ENCODE measurements at regions not wholly inside any gene's neighbourhood (a gene's known extent, or its start where the extent isn't known, plus 50 kb on each side); places are given as distances from the start of the nearest gene placed in this dataset.

DNA sequence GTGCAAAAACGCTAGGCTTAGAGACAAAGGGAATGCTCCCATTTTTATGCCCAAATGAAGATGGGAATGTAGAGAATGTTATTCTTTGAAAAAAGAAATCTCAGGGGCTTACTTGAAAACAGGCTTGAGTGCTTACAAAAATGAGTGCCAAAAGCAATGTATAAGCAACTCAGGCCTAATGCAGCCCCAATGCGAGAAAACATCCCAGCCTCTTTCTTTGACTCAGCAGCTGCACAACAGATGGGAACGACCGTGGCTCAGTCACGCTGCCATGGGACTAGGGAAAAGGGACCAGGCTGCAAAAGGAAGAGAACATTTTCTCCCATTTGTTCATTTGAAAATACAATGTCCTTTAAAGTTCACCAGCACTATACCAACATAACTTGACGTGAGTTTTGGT, 246.4 kb upstream of the LRIG1 start:
- H3K27ac ChIP-seq, result no peak overlapping the region
- no peak overlapping the region for H3K4me3 ChIP-seq
- intact Hi-C loops (cut with DNase I), result no loop called here
- WGBS, 2 donors, result 67 to 79% methylated on average over 6 of the region's 6 CpGs
- no peak for TF ChIP-seq CTCF (IDR thresholded peaks at IDR 0.05)
- H3K27me3 ChIP-seq, result no peaks in the 10 kb centered on the region
- no peaks in the 10 kb centered on the region for H3K9me3 ChIP-seq
- DNase-seq (no peak), ATAC-seq (no peak)
- no peaks in the 10 kb centered on the region for H3K36me3 ChIP-seq
- peaks cover 0 to 6% (median 0%) of the 10 kb centered on the region in 9 donors for H3K4me1 ChIP-seq

- ATAC-seq (no peak), DNase-seq (no peak)
- Histone ChIP-seq H3K9me3 (no peaks in the 10 kb centered on the region), H3K4me1 (peaks cover 0 to 6% (median 0%) of the 10 kb centered on the region in 9 donors), H3K27me3 (no peaks in the 10 kb centered on the region), H3K27ac (no peak overlapping the region), H3K4me3 (no peak overlapping the region), H3K36me3 (no peaks in the 10 kb centered on the region)
- 69 to 84% methylated on average over 4 of the region's 4 CpGs for WGBS, 2 donors
- intact Hi-C loops (cut with DNase I), result no loop called here
- TF ChIP-seq CTCF (IDR thresholded peaks at IDR 0.05), result no peak
Measured at GRCh38 chr3:66747696-66748095, 246.9 kb upstream of the LRIG1 start.

GRCh38 chr3:66748175-66748876, 247.5 kb upstream of the LRIG1 start:
- H3K27ac ChIP-seq, result no peak overlapping the region
- no peaks in the 10 kb centered on the region for H3K9me3 ChIP-seq
- H3K27me3 ChIP-seq, result no peaks in the 10 kb centered on the region
- no peaks in the 10 kb centered on the region for H3K36me3 ChIP-seq
- no peak for ATAC-seq
- 65 to 75% methylated on average over 2 of the region's 2 CpGs for WGBS, 2 donors
- intact Hi-C loops (cut with DNase I), result no loop called here
- H3K4me1 ChIP-seq, result peaks cover 0 to 6% (median 0%) of the 10 kb centered on the region in 9 donors
- peak in 1 of 9 donors; percentile 13 for TF ChIP-seq CTCF (IDR thresholded peaks at IDR 0.05)
- H3K4me3 ChIP-seq, result no peak overlapping the region
- no peak for DNase-seq

GRCh38 chr3:66751842-66752241, 246.3 kb upstream of the KBTBD8 start:
- DNase-seq (no peak), ATAC-seq (peak in 1 of 8 donors; percentile 41)
- no peaks in the 10 kb centered on the region for H3K27me3 ChIP-seq
- H3K36me3 ChIP-seq, result no peaks in the 10 kb centered on the region
- no peaks in the 10 kb centered on the region for H3K9me3 ChIP-seq
- peaks cover 0 to 6% (median 0%) of the 10 kb centered on the region in 9 donors for H3K4me1 ChIP-seq
- H3K27ac ChIP-seq, result no peak overlapping the region
- WGBS, 2 donors, result 88 to 94% methylated on average over 3 of the region's 3 CpGs
- no peak overlapping the region for H3K4me3 ChIP-seq
- intact Hi-C loops (cut with DNase I), result no loop called here
- TF ChIP-seq CTCF (IDR thresholded peaks at IDR 0.05), result no peak

Data from heart right ventricle (tissue), 16 donors.